GM12878 (cell line): ENCODE measurements at regions not wholly inside any gene's neighbourhood (a gene's known extent, or its start where the extent isn't known, plus 50 kb on each side); places are given as distances from the start of the nearest gene placed in this dataset.

Experiments
- ATAC-seq: fragments of 200-7000 bp; cut with Tn5 transposase; 3 replicates; pipeline ENCODE4 v1.9.1; 2020; ENCODE audit warnings: mild to moderate bottlenecking, moderate library complexity
- BruUV-seq: library from RNA; stranded (reverse); fragments of 400-500 nt; replicated peaks from 2 replicates; lab custom pipeline; 2021; lab: Mats Ljungman, UMichigan
- CTCF ChIA-PET: fragments of 300-600 bp; sonication (Branson Sonifier 250); formaldehyde crosslinking; extraction: SDS; loops from one replicate; lab custom pipeline; 2021; ENCODE audit warnings: inconsistent platforms; lab: Yijun Ruan, JAX
- POLR2A ChIA-PET: fragments of 350-600 bp; formaldehyde crosslinking; extraction: SDS; loops from one replicate; lab custom pipeline; 2021; ENCODE audit warnings: inconsistent platforms; lab: Charles Lee
- RAD21 ChIA-PET: fragments of 300-600 bp; sonication (Branson Sonifier 250); formaldehyde crosslinking; loops from one replicate; lab custom pipeline; 2023; ENCODE audit warnings: antibody characterized with exemption; ENCODE audit not compliant: unreplicated experiment; lab: Charles Lee
- SMC1A ChIA-PET: fragments of 300-600 bp; sonication (Branson Sonifier 250); formaldehyde crosslinking; loops from one replicate; lab custom pipeline; 2023; ENCODE audit not compliant: unreplicated experiment, uncharacterized antibody; lab: Charles Lee
- DNase-seq: peaks from one replicate; pipeline ENCODE4 v3.0.0-alpha.2; 2011; ENCODE audit warnings: low read depth, low spot score
- FAIRE-seq: peaks from 3 replicates; lab custom pipeline; 2011; peaks lifted over from hg19 to GRCh38; lab: Jason Lieb, UNC
- H2AFZ ChIP-seq: 2 replicates; pipeline ENCODE4 v1.6.0; 2011; ENCODE audit warnings: low read depth, low read length, control low read depth; ENCODE audit not compliant: control insufficient read depth
- H3K27ac ChIP-seq: 2 replicates; pipeline ENCODE4 v1.5.1; 2011; ENCODE audit warnings: control low read depth; ENCODE audit not compliant: control insufficient read depth, insufficient read depth
- H3K27me3 ChIP-seq, 2 experiments: replicated peaks in 1 of 2; 2 replicates each; pipeline versions ENCODE4 v1.6.0 to v1.6.1; 2011; ENCODE audit warnings: low read length in 1 of 2; ENCODE audit not compliant: control insufficient read depth in 2 of 2, insufficient read depth in 2 of 2
- H3K36me3 ChIP-seq, 2 experiments: 2 replicates each; pipeline ENCODE4 v1.5.1; 2011; ENCODE audit warnings: low read length in 1 of 2; ENCODE audit not compliant: control insufficient read depth in 2 of 2, insufficient read depth in 2 of 2
- H3K4me1 ChIP-seq: 2 replicates; pipeline ENCODE4 v1.6.1; 2011; ENCODE audit warnings: mild to moderate bottlenecking, low read length, moderate library complexity, mixed read lengths; ENCODE audit not compliant: control insufficient read depth, insufficient read depth
- H3K4me2 ChIP-seq: 2 replicates; pipeline ENCODE4 v1.6.0; 2011; ENCODE audit warnings: control low read depth; ENCODE audit not compliant: control insufficient read depth, insufficient read depth
- H3K4me3 ChIP-seq: fragments of 200-600 bp; sonication (generic); 2 replicates; pipeline ENCODE4 v1.5.1; 2016
- H3K79me2 ChIP-seq: 2 replicates; pipeline ENCODE4 v1.6.0; 2011; ENCODE audit warnings: low read length; ENCODE audit not compliant: control insufficient read depth, insufficient read depth
- H3K9ac ChIP-seq: 2 replicates; pipeline ENCODE4 v1.8.0; 2011; ENCODE audit warnings: low read length, control low read depth, mixed read lengths; ENCODE audit not compliant: control insufficient read depth, insufficient read depth
- H3K9me3 ChIP-seq: replicated peaks from 3 replicates; pipeline ENCODE4 v1.5.1; 2011; ENCODE audit warnings: mild to moderate bottlenecking, low read length; ENCODE audit not compliant: control insufficient read depth, insufficient read depth
- H4K20me1 ChIP-seq: 2 replicates; pipeline ENCODE4 v1.6.0; 2011; ENCODE audit not compliant: control insufficient read depth, insufficient read depth
- CBX5 ChIP-seq: sonication (generic); IDR thresholded peaks from 2 replicates; pipeline ENCODE4 v1.6.1; 2016; ENCODE audit warnings: low read depth, moderate library complexity, mild to moderate bottlenecking, inconsistent platforms
- CHD4 ChIP-seq: fragments of 200-600 bp; sonication (generic); IDR thresholded peaks from 2 replicates; pipeline ENCODE4 v1.6.1; 2016; ENCODE audit warnings: mild to moderate bottlenecking
- FOS ChIP-seq: IDR thresholded peaks from 3 replicates; pipeline ENCODE4 v1.6.1; 2011; ENCODE audit warnings: borderline replicate concordance; ENCODE audit not compliant: insufficient read length; ENCODE audit errors: extremely low read depth
- NFXL1 ChIP-seq: fragments of 450-650 bp; IDR thresholded peaks from 2 replicates; pipeline ENCODE4 v1.6.1; 2017; ENCODE audit warnings: antibody characterized with exemption, mild to moderate bottlenecking, borderline replicate concordance
- POLR2AphosphoS2 ChIP-seq: IDR thresholded peaks from 2 replicates; pipeline ENCODE4 v1.6.1; 2011; ENCODE audit warnings: low read depth, mild to moderate bottlenecking, low read length, improper control_type of control experiment, moderate library complexity
- POU2F2 ChIP-seq: IDR thresholded peaks from 3 replicates; pipeline ENCODE4 v1.6.1; 2011; ENCODE audit warnings: low read depth, mild to moderate bottlenecking, low read length, borderline replicate concordance
- RB1 ChIP-seq: fragments of 450-650 bp; formaldehyde crosslinking; IDR thresholded peaks from 2 replicates; pipeline ENCODE4 v1.6.1; 2017; ENCODE audit warnings: mild to moderate bottlenecking, borderline replicate concordance
- RBBP5 ChIP-seq: fragments of 200-600 bp; sonication (generic); conservative IDR thresholded peaks from 2 replicates; pipeline ENCODE4 v1.6.1; 2016
- RUNX3 ChIP-seq: IDR thresholded peaks from 2 replicates; pipeline ENCODE4 v1.6.1; 2012; ENCODE audit warnings: low read length, inconsistent platforms
- SRF ChIP-seq, 2 experiments: IDR thresholded peaks; 2 replicates each; pipeline ENCODE4 v1.6.1; 2011; ENCODE audit warnings: low read depth in 2 of 2, low read length in 2 of 2, mild to moderate bottlenecking in 1 of 2, moderate library complexity in 1 of 2
- WGBS: methylation state at CpG from one replicate; pipeline ENCODE4 v1.1.6; 2016; ENCODE audit warnings: low lambda C conversion rate; ENCODE audit not compliant: insufficient replicate concordance, insufficient coverage; ENCODE audit errors: missing lambda C conversion rate; 5-methylcytosine and 5-hydroxymethylcytosine counted together
- in situ Hi-C: fragments of 300-500 bp; cut with MboI; formaldehyde crosslinking; loops from 9 replicates; pipeline ENCODE4 v1.14.3; 2018; ENCODE audit warnings: mixed read lengths
- intact Hi-C: fragments of 100-400 bp; cut with micrococcal nuclease; formaldehyde crosslinking; loops from one replicate; pipeline ENCODE4 v1.14.2; 2022; ENCODE audit not compliant: unreplicated experiment
- TF ChIP-seq, protein P1 (sequence below): IDR thresholded peaks from 2 replicates; pipeline ENCODE4 v1.6.1; 2012; ENCODE audit warnings: improper control_type of control experiment, low read depth, low read length; ENCODE audit not compliant: insufficient replicate concordance
- TF ChIP-seq, protein P2 (sequence below): IDR thresholded peaks from 2 replicates; pipeline ENCODE4 v1.6.1; 2011; ENCODE audit warnings: low read depth, mild to moderate bottlenecking, low read length, moderate library complexity, borderline replicate concordance; ENCODE audit errors: extremely low read depth

DNA sequence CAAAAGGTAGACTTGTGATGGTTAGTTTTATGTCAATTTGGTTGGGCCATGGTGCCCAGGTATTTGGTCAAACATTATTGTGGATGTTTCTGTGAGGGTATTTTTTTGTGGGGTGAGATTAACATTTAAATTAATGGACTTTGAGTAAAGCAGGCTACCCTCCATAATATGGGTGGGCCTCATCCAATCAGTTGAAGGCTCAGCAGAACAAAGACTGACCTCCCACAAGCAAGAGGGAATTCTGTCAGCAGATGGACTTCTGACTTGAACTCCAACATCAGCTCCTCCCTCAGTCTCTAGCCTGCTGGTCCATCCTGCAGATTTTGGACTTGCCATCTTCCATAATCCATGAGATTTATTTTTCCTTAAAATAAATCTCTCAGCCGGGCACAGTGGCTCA, 55.6 kb upstream of the BNC1 start (continued):
- TF ChIP-seq POLR2AphosphoS2: no peak
- TF ChIP-seq RB1: no peak

DNA sequence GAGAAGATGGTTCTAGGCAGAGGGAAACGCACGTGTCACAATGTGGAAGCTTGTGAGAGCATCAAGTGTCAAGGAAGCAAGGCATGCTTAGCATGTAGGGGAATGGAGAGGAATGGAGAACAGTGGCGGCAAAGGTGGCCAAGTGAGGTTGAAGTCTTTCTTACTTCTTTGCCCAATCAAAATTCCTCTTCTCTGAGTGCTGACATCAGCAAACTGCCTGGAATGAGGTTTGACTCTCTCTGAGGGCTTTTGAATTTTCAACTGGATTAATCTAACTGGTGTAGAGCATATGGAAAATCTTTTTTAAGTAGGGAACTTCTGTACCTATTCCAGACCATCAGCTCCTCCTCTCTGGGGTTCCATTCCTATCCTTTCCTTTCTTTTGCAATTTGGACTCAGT, 61.9 kb upstream of the BNC1 start:
- BruUV-seq: no TSS peak
- Histone ChIP-seq H3K9ac (no peak overlapping the region), H3K4me3 (no peak overlapping the region), H3K4me1 (no peaks in the 10 kb centered on the region), H3K79me2 (no peaks in the 10 kb centered on the region), H3K36me3 (no peaks in the 10 kb centered on the region), H3K27me3 (no peaks in the 10 kb centered on the region), H3K27ac (no peak overlapping the region), H4K20me1 (no peaks in the 10 kb centered on the region), H3K4me2 (no peak overlapping the region), H3K9me3 (no peaks in the 10 kb centered on the region), H2AFZ (no peak overlapping the region)
- CTCF ChIA-PET: no interaction called here
- ATAC-seq (no peak), FAIRE-seq (no peak), DNase-seq (no peak)
- intact Hi-C loops (no loop called here), in situ Hi-C loops (no loop called here)
- TF ChIP-seq FOS (no peak), CBX5 (no peak), RBBP5 (no peak), POU2F2 (no peak), SRF (IDR thresholded peaks at IDR 0.05; ENCODE audit: low read depth in 2 of 2, low read length in 2 of 2) (no peak), NFXL1 (no peak), RUNX3 (no peak), CHD4 (no peak)
- TF ChIP-seq, protein P1, sequence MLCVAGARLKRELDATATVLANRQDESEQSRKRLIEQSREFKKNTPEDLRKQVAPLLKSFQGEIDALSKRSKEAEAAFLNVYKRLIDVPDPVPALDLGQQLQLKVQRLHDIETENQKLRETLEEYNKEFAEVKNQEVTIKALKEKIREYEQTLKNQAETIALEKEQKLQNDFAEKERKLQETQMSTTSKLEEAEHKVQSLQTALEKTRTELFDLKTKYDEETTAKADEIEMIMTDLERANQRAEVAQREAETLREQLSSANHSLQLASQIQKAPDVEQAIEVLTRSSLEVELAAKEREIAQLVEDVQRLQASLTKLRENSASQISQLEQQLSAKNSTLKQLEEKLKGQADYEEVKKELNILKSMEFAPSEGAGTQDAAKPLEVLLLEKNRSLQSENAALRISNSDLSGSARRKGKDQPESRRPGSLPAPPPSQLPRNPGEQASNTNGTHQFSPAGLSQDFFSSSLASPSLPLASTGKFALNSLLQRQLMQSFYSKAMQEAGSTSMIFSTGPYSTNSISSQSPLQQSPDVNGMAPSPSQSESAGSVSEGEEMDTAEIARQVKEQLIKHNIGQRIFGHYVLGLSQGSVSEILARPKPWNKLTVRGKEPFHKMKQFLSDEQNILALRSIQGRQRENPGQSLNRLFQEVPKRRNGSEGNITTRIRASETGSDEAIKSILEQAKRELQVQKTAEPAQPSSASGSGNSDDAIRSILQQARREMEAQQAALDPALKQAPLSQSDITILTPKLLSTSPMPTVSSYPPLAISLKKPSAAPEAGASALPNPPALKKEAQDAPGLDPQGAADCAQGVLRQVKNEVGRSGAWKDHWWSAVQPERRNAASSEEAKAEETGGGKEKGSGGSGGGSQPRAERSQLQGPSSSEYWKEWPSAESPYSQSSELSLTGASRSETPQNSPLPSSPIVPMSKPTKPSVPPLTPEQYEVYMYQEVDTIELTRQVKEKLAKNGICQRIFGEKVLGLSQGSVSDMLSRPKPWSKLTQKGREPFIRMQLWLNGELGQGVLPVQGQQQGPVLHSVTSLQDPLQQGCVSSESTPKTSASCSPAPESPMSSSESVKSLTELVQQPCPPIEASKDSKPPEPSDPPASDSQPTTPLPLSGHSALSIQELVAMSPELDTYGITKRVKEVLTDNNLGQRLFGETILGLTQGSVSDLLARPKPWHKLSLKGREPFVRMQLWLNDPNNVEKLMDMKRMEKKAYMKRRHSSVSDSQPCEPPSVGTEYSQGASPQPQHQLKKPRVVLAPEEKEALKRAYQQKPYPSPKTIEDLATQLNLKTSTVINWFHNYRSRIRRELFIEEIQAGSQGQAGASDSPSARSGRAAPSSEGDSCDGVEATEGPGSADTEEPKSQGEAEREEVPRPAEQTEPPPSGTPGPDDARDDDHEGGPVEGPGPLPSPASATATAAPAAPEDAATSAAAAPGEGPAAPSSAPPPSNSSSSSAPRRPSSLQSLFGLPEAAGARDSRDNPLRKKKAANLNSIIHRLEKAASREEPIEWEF: no peak
- TF ChIP-seq, protein P2, sequence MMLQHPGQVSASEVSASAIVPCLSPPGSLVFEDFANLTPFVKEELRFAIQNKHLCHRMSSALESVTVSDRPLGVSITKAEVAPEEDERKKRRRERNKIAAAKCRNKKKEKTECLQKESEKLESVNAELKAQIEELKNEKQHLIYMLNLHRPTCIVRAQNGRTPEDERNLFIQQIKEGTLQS: no peak
- POLR2A ChIA-PET: no interaction called here
- WGBS: 62% methylated on average over 3 of the region's 3 CpGs
- SMC1A ChIA-PET: no interaction called here
- RAD21 ChIA-PET: no interaction called here
